GM12878 (cell line): ENCODE measurements at regions not wholly inside any gene's neighbourhood (a gene's known extent, or its start where the extent isn't known, plus 50 kb on each side); places are given as distances from the start of the nearest gene placed in this dataset.

Experiments
- ATAC-seq: fragments of 200-7000 bp; cut with Tn5 transposase; 3 replicates; pipeline ENCODE4 v1.9.1; 2020; ENCODE audit warnings: mild to moderate bottlenecking, moderate library complexity
- BruUV-seq: library from RNA; stranded (reverse); fragments of 400-500 nt; replicated peaks from 2 replicates; lab custom pipeline; 2021; lab: Mats Ljungman, UMichigan
- CTCF ChIA-PET: fragments of 300-600 bp; sonication (Branson Sonifier 250); formaldehyde crosslinking; extraction: SDS; loops from one replicate; lab custom pipeline; 2021; ENCODE audit warnings: inconsistent platforms; lab: Yijun Ruan, JAX
- POLR2A ChIA-PET: fragments of 350-600 bp; formaldehyde crosslinking; extraction: SDS; loops from one replicate; lab custom pipeline; 2021; ENCODE audit warnings: inconsistent platforms; lab: Charles Lee
- RAD21 ChIA-PET: fragments of 300-600 bp; sonication (Branson Sonifier 250); formaldehyde crosslinking; loops from one replicate; lab custom pipeline; 2023; ENCODE audit warnings: antibody characterized with exemption; ENCODE audit not compliant: unreplicated experiment; lab: Charles Lee
- SMC1A ChIA-PET: fragments of 300-600 bp; sonication (Branson Sonifier 250); formaldehyde crosslinking; loops from one replicate; lab custom pipeline; 2023; ENCODE audit not compliant: unreplicated experiment, uncharacterized antibody; lab: Charles Lee
- DNase-seq: peaks from one replicate; pipeline ENCODE4 v3.0.0-alpha.2; 2011; ENCODE audit warnings: low read depth, low spot score
- FAIRE-seq: peaks from 3 replicates; lab custom pipeline; 2011; peaks lifted over from hg19 to GRCh38; lab: Jason Lieb, UNC
- H2AFZ ChIP-seq: 2 replicates; pipeline ENCODE4 v1.6.0; 2011; ENCODE audit warnings: low read depth, low read length, control low read depth; ENCODE audit not compliant: control insufficient read depth
- H3K27ac ChIP-seq: 2 replicates; pipeline ENCODE4 v1.5.1; 2011; ENCODE audit warnings: control low read depth; ENCODE audit not compliant: control insufficient read depth, insufficient read depth
- H3K27me3 ChIP-seq, 2 experiments: replicated peaks in 1 of 2; 2 replicates each; pipeline versions ENCODE4 v1.6.0 to v1.6.1; 2011; ENCODE audit warnings: low read length in 1 of 2; ENCODE audit not compliant: control insufficient read depth in 2 of 2, insufficient read depth in 2 of 2
- H3K36me3 ChIP-seq, 2 experiments: 2 replicates each; pipeline ENCODE4 v1.5.1; 2011; ENCODE audit warnings: low read length in 1 of 2; ENCODE audit not compliant: control insufficient read depth in 2 of 2, insufficient read depth in 2 of 2
- H3K4me1 ChIP-seq: 2 replicates; pipeline ENCODE4 v1.6.1; 2011; ENCODE audit warnings: mild to moderate bottlenecking, low read length, moderate library complexity, mixed read lengths; ENCODE audit not compliant: control insufficient read depth, insufficient read depth
- H3K4me2 ChIP-seq: 2 replicates; pipeline ENCODE4 v1.6.0; 2011; ENCODE audit warnings: control low read depth; ENCODE audit not compliant: control insufficient read depth, insufficient read depth
- H3K4me3 ChIP-seq: fragments of 200-600 bp; sonication (generic); 2 replicates; pipeline ENCODE4 v1.5.1; 2016
- H3K79me2 ChIP-seq: 2 replicates; pipeline ENCODE4 v1.6.0; 2011; ENCODE audit warnings: low read length; ENCODE audit not compliant: control insufficient read depth, insufficient read depth
- H3K9ac ChIP-seq: 2 replicates; pipeline ENCODE4 v1.8.0; 2011; ENCODE audit warnings: low read length, control low read depth, mixed read lengths; ENCODE audit not compliant: control insufficient read depth, insufficient read depth
- H3K9me3 ChIP-seq: replicated peaks from 3 replicates; pipeline ENCODE4 v1.5.1; 2011; ENCODE audit warnings: mild to moderate bottlenecking, low read length; ENCODE audit not compliant: control insufficient read depth, insufficient read depth
- H4K20me1 ChIP-seq: 2 replicates; pipeline ENCODE4 v1.6.0; 2011; ENCODE audit not compliant: control insufficient read depth, insufficient read depth
- KDM1A ChIP-seq: fragments of 200-600 bp; sonication (generic); IDR thresholded peaks from 2 replicates; pipeline ENCODE4 v1.6.1; 2016; ENCODE audit warnings: borderline replicate concordance
- NFYA ChIP-seq: IDR thresholded peaks from 2 replicates; pipeline ENCODE4 v1.6.1; 2011; ENCODE audit warnings: low read depth, mild to moderate bottlenecking, low read length, improper control_type of control experiment, borderline replicate concordance
- RAD21 ChIP-seq: IDR thresholded peaks from 2 replicates; pipeline ENCODE4 v1.6.1; 2011; ENCODE audit warnings: mild to moderate bottlenecking, low read depth, low read length, moderate library complexity; ENCODE audit not compliant: insufficient read depth
- RB1 ChIP-seq: fragments of 450-650 bp; formaldehyde crosslinking; IDR thresholded peaks from 2 replicates; pipeline ENCODE4 v1.6.1; 2017; ENCODE audit warnings: mild to moderate bottlenecking, borderline replicate concordance
- SMAD5 ChIP-seq: IDR thresholded peaks from 2 replicates; pipeline ENCODE4 v1.6.1; 2016; ENCODE audit warnings: antibody characterized with exemption, low read depth
- WGBS: methylation state at CpG from one replicate; pipeline ENCODE4 v1.1.6; 2016; ENCODE audit warnings: low lambda C conversion rate; ENCODE audit not compliant: insufficient replicate concordance, insufficient coverage; ENCODE audit errors: missing lambda C conversion rate; 5-methylcytosine and 5-hydroxymethylcytosine counted together
- in situ Hi-C: fragments of 300-500 bp; cut with MboI; formaldehyde crosslinking; loops from 9 replicates; pipeline ENCODE4 v1.14.3; 2018; ENCODE audit warnings: mixed read lengths
- intact Hi-C: fragments of 100-400 bp; cut with micrococcal nuclease; formaldehyde crosslinking; loops from one replicate; pipeline ENCODE4 v1.14.2; 2022; ENCODE audit not compliant: unreplicated experiment
- TF ChIP-seq, protein P1 (sequence below): fragments of 450-650 bp; formaldehyde crosslinking; IDR thresholded peaks from 2 replicates; pipeline ENCODE4 v1.4.0; 2020; ENCODE audit warnings: mild to moderate bottlenecking, moderate library complexity
- TF ChIP-seq, protein P2 (sequence below): fragments of 450-650 bp; IDR thresholded peaks from 2 replicates; pipeline ENCODE4 v1.6.1; 2017; ENCODE audit warnings: mild to moderate bottlenecking

DNA sequence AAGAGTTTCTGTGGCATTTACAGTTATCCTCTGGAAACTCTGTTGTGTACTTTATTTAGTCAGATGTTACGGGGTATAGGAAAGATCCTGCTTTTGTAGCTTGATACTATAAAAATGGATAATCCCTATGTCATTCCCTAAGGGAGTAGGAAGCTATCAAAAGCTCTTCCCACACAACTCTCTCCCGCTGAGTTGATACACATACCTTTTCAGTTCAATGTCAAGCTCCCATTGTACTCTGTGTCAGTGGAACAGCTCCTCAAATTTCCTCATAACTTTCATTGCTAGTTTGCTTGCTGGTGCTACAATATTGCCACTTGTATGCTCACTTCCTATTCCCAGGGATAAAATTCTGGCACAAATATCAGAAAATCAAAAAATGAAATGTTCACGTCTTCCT is 893.3 kb upstream of the GBE1 start:
- POLR2A ChIA-PET, result no interaction called here
- no peak overlapping the region for H3K4me3 ChIP-seq
- TF ChIP-seq, protein P1, sequence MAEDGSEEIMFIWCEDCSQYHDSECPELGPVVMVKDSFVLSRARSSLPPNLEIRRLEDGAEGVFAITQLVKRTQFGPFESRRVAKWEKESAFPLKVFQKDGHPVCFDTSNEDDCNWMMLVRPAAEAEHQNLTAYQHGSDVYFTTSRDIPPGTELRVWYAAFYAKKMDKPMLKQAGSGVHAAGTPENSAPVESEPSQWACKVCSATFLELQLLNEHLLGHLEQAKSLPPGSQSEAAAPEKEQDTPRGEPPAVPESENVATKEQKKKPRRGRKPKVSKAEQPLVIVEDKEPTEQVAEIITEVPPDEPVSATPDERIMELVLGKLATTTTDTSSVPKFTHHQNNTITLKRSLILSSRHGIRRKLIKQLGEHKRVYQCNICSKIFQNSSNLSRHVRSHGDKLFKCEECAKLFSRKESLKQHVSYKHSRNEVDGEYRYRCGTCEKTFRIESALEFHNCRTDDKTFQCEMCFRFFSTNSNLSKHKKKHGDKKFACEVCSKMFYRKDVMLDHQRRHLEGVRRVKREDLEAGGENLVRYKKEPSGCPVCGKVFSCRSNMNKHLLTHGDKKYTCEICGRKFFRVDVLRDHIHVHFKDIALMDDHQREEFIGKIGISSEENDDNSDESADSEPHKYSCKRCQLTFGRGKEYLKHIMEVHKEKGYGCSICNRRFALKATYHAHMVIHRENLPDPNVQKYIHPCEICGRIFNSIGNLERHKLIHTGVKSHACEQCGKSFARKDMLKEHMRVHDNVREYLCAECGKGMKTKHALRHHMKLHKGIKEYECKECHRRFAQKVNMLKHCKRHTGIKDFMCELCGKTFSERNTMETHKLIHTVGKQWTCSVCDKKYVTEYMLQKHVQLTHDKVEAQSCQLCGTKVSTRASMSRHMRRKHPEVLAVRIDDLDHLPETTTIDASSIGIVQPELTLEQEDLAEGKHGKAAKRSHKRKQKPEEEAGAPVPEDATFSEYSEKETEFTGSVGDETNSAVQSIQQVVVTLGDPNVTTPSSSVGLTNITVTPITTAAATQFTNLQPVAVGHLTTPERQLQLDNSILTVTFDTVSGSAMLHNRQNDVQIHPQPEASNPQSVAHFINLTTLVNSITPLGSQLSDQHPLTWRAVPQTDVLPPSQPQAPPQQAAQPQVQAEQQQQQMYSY, result no peak
- no peak for TF ChIP-seq KDM1A
- no peak overlapping the region for H2AFZ ChIP-seq
- 13% methylated on average over 3 of the region's 3 CpGs for WGBS
- in situ Hi-C loops, result no loop called here
- H3K27me3 ChIP-seq, result no peaks in the 10 kb centered on the region
- H3K79me2 ChIP-seq, result no peaks in the 10 kb centered on the region
- no peak overlapping the region for H3K27ac ChIP-seq
- H3K9ac ChIP-seq, result no peak overlapping the region
- DNase-seq (no peak), ATAC-seq (no peak), FAIRE-seq (no peak)
- BruUV-seq, result no TSS peak
- H3K4me1 ChIP-seq, result no peaks in the 10 kb centered on the region
- no peaks in the 10 kb centered on the region for H3K36me3 ChIP-seq
- intact Hi-C loops, result no loop called here
- SMC1A ChIA-PET, result no interaction called here
- CTCF ChIA-PET, result interaction anchor here (0.5 to 0.6 kb wide), 2 partner anchors 64 to 916 kb away, joined by 3 read pairs; no protein-coding TSS in a partner anchor
- no peak overlapping the region for H3K4me2 ChIP-seq
- H4K20me1 ChIP-seq, result no peaks in the 10 kb centered on the region
- H3K9me3 ChIP-seq, result no peaks in the 10 kb centered on the region
- RAD21 ChIA-PET, result no interaction called here

DNA sequence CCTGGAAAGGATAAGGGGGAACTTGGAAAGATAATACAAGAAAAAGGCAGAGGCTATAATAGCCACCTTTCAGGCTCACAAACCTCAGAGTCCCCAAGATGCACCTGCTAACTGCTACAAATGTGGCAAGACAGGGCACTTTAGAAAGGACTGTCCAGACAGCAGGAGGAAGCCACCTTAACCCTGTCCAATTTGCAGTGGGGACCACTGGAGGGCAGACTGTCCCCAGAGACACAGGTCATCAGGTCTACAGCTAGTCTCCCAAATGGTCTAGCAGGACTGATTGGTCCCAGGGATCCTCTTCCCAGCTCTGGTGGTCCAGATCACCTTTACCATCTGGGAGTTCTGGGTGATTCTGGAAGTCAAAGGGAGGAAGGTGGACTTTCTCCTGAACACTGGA is 882.5 kb upstream of the GBE1 start:
- no peaks in the 10 kb centered on the region for H3K27me3 ChIP-seq
- no peak overlapping the region for H2AFZ ChIP-seq
- no TSS peak for BruUV-seq
- TF ChIP-seq NFYA, result no peak
- peak; percentile 41 for TF ChIP-seq RAD21
- no peak for TF ChIP-seq SMAD5
- TF ChIP-seq, protein P2, sequence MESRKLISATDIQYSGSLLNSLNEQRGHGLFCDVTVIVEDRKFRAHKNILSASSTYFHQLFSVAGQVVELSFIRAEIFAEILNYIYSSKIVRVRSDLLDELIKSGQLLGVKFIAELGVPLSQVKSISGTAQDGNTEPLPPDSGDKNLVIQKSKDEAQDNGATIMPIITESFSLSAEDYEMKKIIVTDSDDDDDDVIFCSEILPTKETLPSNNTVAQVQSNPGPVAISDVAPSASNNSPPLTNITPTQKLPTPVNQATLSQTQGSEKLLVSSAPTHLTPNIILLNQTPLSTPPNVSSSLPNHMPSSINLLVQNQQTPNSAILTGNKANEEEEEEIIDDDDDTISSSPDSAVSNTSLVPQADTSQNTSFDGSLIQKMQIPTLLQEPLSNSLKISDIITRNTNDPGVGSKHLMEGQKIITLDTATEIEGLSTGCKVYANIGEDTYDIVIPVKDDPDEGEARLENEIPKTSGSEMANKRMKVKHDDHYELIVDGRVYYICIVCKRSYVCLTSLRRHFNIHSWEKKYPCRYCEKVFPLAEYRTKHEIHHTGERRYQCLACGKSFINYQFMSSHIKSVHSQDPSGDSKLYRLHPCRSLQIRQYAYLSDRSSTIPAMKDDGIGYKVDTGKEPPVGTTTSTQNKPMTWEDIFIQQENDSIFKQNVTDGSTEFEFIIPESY, result no peak
- TF ChIP-seq RB1, result no peak
- H3K9ac ChIP-seq, result no peak overlapping the region
- no peaks in the 10 kb centered on the region; the same call in 2 of the 3 replicates for H3K9me3 ChIP-seq
- FAIRE-seq, result no peak
- peak; percentile 72 for ATAC-seq
- ChIA-PET SMC1A (interaction anchor here (1.1 kb wide), 1 partner anchor 12 kb away, joined by 3 read pairs; no protein-coding TSS in a partner anchor), RAD21 (no interaction called here), CTCF (interaction anchor here (1.0 kb wide), 1 partner anchor 877 kb away, joined by 4 read pairs; no protein-coding TSS in a partner anchor), POLR2A (no interaction called here)
- no peak overlapping the region for H3K27ac ChIP-seq
- intact Hi-C loops, result no loop called here
- no peak for DNase-seq
- in situ Hi-C loops, result no loop called here
- H3K36me3 ChIP-seq, result no peaks in the 10 kb centered on the region
- H3K4me3 ChIP-seq, result no peak overlapping the region
- H3K79me2 ChIP-seq, result no peaks in the 10 kb centered on the region
- no peaks in the 10 kb centered on the region for H3K4me1 ChIP-seq
- H4K20me1 ChIP-seq, result no peaks in the 10 kb centered on the region
- no peak overlapping the region for H3K4me2 ChIP-seq
